Thyroid gland (tissue), 4 donors: ENCODE measurements at regions not wholly inside any gene's neighbourhood (a gene's known extent, or its start where the extent isn't known, plus 50 kb on each side); places are given as distances from the start of the nearest gene placed in this dataset.

ENCODE experiments used
- POLR2A ChIP-seq, 2 donors: fragments of 450-650 bp; IDR thresholded peaks; one replicate each; pipeline ENCODE4 v1.6.1; 2017; ENCODE audit warnings: antibody characterized with exemption in 2 of 2, mild to moderate bottlenecking in 2 of 2, moderate library complexity in 1 of 2
- TF ChIP-seq, protein P1 (sequence below), 6 experiments: fragments of 200-600 bp in 3 of 6; fragments of 450-650 bp in 3 of 6; sonication (generic) in 3 of 6; IDR thresholded peaks; one replicate each; pipeline ENCODE4 v1.5.1; 2016 to 2019; ENCODE audit warnings: antibody characterized with exemption in 6 of 6, mild to moderate bottlenecking in 2 of 6, inconsistent platforms in 1 of 6, moderate library complexity in 1 of 6

DNA sequence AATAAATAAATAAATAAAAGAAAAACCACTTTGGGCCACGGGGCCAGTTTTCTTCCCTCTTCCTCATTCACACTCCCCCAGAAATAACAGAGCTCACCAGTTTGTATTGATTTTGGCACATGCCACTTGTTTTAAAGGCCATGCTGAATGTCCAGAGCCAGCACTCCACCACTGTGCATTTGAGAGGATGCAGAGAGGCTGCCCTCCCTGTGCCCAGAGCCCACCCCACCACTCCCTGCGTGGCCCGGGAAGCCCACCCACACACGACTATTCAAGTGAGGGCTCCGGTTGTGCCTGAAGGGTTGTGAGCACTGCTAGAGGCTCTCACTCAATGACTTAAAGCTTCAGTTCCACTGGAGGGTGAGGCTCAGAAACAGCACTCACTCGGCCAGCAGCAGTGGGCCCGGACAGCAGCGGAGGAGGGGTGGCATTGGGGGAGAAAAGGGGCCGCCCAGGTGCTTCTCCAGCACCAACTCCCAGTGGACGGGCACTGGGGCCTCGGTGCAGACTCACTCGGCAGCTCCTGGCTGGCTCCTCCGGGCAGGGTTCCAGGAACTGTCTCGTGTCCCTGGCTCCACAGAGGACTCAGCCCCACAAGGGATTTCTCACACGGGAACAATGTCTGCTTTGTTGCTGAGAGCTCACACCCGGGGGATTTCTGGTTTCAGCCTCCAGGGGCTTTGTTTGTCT is 112.7 kb downstream of the SHANK2 start:
- TF ChIP-seq, protein P1, sequence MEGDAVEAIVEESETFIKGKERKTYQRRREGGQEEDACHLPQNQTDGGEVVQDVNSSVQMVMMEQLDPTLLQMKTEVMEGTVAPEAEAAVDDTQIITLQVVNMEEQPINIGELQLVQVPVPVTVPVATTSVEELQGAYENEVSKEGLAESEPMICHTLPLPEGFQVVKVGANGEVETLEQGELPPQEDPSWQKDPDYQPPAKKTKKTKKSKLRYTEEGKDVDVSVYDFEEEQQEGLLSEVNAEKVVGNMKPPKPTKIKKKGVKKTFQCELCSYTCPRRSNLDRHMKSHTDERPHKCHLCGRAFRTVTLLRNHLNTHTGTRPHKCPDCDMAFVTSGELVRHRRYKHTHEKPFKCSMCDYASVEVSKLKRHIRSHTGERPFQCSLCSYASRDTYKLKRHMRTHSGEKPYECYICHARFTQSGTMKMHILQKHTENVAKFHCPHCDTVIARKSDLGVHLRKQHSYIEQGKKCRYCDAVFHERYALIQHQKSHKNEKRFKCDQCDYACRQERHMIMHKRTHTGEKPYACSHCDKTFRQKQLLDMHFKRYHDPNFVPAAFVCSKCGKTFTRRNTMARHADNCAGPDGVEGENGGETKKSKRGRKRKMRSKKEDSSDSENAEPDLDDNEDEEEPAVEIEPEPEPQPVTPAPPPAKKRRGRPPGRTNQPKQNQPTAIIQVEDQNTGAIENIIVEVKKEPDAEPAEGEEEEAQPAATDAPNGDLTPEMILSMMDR (IDR thresholded peaks at IDR 0.05), result no peak
- TF ChIP-seq POLR2A (IDR thresholded peaks at IDR 0.05), result no peak
